Bronchial epithelial cell (primary cell): ENCODE measurements at regions not wholly inside any gene's neighbourhood (a gene's known extent, or its start where the extent isn't known, plus 50 kb on each side); places are given as distances from the start of the nearest gene placed in this dataset.
A peak's percentile ranks its signal among the peaks of the same experiment; 100 is the strongest.
"Not testable (repeated sequence)": the region's sequence is repeated elsewhere in the genome, so short reads cannot be mapped to it uniquely, and the experiment has no call there.

ENCODE experiments used
- DNase-seq: peaks from one replicate; pipeline ENCODE4 v3.0.0-alpha.2; 2010; ENCODE audit warnings: low read depth
- FAIRE-seq: peaks from 2 replicates; lab custom pipeline; 2011; peaks lifted over from hg19 to GRCh38; lab: Jason Lieb, UNC
- H3K27me3 ChIP-seq: 2 replicates; pipeline ENCODE4 v1.5.1; 2011; ENCODE audit warnings: low read length; ENCODE audit not compliant: control insufficient read depth, insufficient read depth
- H3K36me3 ChIP-seq: 2 replicates; pipeline ENCODE4 v1.5.1; 2011; ENCODE audit warnings: low read length; ENCODE audit not compliant: control insufficient read depth, insufficient read depth
- H3K4me3 ChIP-seq: 2 replicates; pipeline ENCODE4 v1.5.1; 2011; ENCODE audit warnings: mild to moderate bottlenecking, low read depth, low read length, control low read depth
- CTCF ChIP-seq: IDR thresholded peaks from 2 replicates; pipeline ENCODE4 v1.5.1; 2011; ENCODE audit warnings: mild to moderate bottlenecking, moderate library complexity, low read length, control low read depth, inconsistent platforms; ENCODE audit not compliant: insufficient read depth, severe bottlenecking

GRCh38 chr11:57885298-57886050 is 123.9 kb downstream of the CTNND1 start:
- Histone ChIP-seq H3K36me3 (no peaks in the 10 kb centered on the region), H3K27me3 (no peaks in the 10 kb centered on the region), H3K4me3 (no peak overlapping the region)
- FAIRE-seq (peak; percentile 62), DNase-seq (no peak)
- no peak for TF ChIP-seq CTCF

- no peak for FAIRE-seq
Measured at GRCh38 chr11:57888386-57888785, 126.8 kb downstream of the CTNND1 start.

GRCh38 chr11:57890521-57890920 is 128.9 kb downstream of the CTNND1 start:
- FAIRE-seq, result no peak
- Histone ChIP-seq H3K27me3 (no peaks in the 10 kb centered on the region), H3K36me3 (no peaks in the 10 kb centered on the region), H3K4me3 (no peak overlapping the region)
- DNase-seq, result no peak
- no peak for TF ChIP-seq CTCF

More at GRCh38 chr11:57888386-57888785, 126.8 kb downstream of the CTNND1 start:
- Histone ChIP-seq H3K36me3 (no peaks in the 10 kb centered on the region), H3K27me3 (no peaks in the 10 kb centered on the region), H3K4me3 (no peak overlapping the region)
- no peak for DNase-seq
- TF ChIP-seq CTCF, result no peak

- FAIRE-seq, H3K4me3 ChIP-seq: not testable (repeated sequence)
Measured at GRCh38 chr11:57893200-57893599, 130.5 kb upstream of the OR9Q1 start.

GRCh38 chr11:57896361-57897145 is 127.1 kb upstream of the OR9Q1 start:
- Histone ChIP-seq H3K4me3 (no peak overlapping the region), H3K27me3 (no peaks in the 10 kb centered on the region), H3K36me3 (no peaks in the 10 kb centered on the region)
- DNase-seq (no peak), FAIRE-seq (peak; percentile 36)
- no peak for TF ChIP-seq CTCF

More at GRCh38 chr11:57893200-57893599, 130.5 kb upstream of the OR9Q1 start:
- not testable (repeated sequence) for H3K27me3 ChIP-seq, DNase-seq, H3K36me3 ChIP-seq

- no peak for FAIRE-seq
- Histone ChIP-seq H3K4me3 (no peak overlapping the region), H3K27me3 (no peaks in the 10 kb centered on the region), H3K36me3 (no peaks in the 10 kb centered on the region)
- TF ChIP-seq CTCF, result no peak
- peak; percentile 63 for DNase-seq
Measured at GRCh38 chr11:57899378-57899777, 124.3 kb upstream of the OR9Q1 start.
